Stimulated activated naive CD4-positive, alpha-beta T cell (primary cell): ENCODE measurements at regions not wholly inside any gene's neighbourhood (a gene's known extent, or its start where the extent isn't known, plus 50 kb on each side); places are given as distances from the start of the nearest gene placed in this dataset.
"Not testable (repeated sequence)": the region's sequence is repeated elsewhere in the genome, so short reads cannot be mapped to it uniquely, and the experiment has no call there.

ENCODE experiments used
- DNase-seq, 6 experiments: peaks; one replicate each; lab custom pipeline; 2025; lab: John Stamatoyannopoulos, UW

DNA sequence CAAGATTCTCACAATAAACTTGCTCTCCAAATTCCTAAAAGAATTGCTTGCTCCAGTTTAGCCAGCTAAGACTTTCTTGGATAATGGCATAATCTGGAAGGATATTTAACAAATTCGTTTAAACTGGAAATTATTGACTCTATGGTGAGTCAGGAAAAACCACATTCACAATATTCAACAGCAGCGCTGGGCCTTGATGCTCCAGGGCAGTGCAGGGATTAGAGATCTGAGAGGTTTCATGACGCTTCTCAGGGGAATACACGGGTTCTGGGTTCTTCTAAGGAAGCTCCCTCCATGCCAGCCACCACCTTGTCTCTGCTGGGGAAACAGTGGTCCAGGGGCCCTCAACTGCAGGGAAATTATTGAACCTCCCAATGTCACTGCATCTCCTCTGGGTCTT lies 123.3 kb upstream of the FAM20C start:
- DNase-seq: not testable (repeated sequence)

DNA sequence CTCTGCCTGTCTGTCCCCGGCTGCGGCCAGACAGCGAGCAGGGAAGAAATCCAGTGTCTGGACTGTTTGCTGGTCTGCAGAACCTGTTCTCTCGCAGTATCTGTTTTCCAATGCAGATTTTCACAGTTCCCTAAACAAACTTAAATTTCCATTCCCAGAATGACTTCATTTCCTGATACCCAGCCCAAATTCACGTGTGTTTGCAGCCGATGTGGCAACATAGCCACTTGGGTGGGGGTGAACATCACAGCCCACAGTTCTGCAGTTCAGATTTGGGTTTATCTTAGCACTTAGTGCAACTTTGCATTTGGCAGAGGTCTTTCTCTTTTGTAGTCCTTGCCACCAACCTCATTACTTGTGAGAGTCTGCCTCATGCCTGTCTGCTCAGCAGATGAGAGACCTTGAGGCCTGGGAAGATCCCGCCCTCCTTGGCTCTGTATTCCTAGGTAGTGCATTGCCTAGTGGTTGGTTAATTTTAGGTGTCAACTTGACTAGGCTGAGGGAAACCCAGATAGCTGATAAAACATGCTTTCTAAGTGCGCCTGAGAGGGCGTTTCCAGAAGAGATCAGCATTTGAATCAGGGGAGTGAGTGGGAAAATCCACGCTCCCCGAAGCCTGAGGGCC lies 122.8 kb upstream of the FAM20C start:
- not testable (repeated sequence) for DNase-seq

DNA sequence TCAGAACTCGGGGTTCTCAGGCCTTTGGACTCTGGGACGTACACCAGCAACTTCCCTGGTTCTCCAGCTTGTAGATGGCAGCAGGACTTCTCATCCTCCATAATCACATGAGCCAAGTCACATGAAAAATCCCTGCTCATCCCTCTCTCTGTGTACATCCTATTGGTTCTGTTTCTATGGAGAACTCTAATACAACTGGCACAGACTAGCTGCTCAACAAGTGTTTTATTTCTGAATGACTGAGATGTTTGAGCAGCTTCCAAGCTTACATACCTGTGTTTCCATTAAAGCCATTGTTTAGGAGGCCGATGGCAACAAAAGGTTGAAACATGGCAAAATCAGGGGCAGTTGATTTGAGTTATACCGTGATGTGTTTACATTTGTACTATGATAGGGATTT lies 122.2 kb upstream of the FAM20C start:
- not testable (repeated sequence) for DNase-seq

DNA sequence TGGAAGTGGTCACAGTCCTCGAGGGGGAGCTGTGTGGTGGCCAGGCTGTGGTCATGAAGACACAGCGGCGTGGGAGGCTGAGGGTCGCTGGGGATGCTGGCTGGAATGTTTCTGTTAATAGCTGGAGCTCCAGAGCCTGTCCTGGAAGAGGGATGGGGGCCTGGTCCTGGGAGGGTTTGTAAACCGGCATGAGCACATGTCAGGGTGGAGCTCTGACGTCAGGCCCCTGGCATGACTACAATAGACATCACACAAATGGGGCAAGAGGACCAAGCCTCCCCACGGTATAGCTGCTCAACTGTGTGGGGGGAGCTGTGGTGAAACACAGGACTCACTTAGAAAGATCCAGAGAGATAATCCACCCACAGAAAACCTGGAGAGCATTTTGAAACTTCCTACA lies 121.4 kb upstream of the FAM20C start:
- DNase-seq: not testable (repeated sequence)

DNA sequence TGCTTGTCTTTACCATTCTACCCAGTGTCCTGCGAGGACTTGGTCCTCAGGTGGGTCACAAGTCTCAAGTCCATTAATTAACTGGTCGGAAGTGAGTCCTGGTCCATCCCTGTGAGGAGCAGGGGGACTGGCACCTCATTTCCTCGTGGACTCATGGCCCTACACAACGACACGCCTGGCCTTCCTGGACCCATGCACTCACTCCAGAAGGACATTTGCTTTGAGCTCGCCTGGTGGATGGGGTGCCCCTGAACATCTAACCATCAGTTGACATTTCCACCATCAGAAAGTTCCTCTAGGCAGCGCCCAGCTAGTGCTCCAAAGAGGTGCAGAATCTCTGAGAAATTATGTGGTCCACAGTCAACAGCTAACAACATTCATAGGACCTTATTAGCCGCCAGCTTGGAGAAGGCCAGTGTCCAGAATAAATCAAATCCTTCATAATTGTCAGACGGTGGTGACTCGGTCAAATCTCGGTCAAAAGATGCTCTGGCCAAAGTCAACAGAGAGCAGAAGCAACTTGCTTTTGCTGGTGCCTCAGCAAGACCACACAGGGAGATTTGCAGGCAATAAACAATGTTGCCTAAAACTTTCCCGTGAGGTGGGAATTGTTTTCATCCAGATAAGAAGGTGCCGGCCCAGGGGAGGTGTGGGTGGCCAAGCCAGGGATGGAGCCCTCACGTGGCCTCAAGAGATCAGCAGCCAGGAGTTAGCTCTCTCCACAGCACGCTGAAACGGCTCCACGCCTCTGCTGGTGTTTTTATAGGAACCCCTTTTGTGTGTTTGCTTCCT lies 119.9 kb upstream of the FAM20C start:
- not testable (repeated sequence) for DNase-seq

DNA sequence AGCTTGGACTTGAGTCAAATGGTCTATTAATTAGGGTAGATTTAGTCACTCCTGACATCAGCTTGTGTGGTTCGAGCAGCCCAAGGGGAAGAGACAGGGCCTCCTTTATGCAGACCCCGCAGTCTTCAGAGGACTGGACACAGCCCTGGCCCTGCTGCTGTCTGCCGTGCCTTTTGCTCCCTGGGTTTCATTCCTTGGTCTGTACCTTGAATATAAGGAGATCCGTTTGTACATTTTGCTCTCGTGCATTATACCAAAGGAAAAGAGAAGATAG lies 119.4 kb upstream of the FAM20C start:
- not testable (repeated sequence) for DNase-seq

DNA sequence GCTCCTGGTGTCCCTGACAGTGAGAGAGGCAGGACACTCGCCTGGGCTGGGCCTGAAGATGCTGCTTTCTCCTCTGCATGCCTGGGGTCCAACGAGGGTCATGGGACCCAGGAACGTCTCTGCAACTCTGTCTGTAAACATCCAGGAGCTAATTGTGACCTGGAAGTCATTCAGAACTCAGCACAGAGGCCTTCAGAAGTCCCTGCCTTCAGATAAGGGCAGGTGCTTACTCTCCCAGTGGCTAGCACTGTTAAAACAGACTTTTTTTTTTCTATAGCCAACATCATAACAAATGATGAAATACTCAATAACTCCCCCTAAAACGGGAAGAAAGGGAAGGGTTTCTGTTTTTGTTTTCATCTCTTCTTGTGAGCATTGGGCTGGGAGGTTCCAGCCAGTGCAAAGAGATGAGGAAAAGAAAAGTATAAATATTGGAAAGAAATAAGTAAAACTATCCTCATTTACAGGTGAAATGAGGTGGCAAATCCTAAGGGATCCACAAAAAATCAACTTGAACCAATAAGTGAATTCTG lies 118.3 kb upstream of the FAM20C start:
- not testable (repeated sequence) for DNase-seq

DNA sequence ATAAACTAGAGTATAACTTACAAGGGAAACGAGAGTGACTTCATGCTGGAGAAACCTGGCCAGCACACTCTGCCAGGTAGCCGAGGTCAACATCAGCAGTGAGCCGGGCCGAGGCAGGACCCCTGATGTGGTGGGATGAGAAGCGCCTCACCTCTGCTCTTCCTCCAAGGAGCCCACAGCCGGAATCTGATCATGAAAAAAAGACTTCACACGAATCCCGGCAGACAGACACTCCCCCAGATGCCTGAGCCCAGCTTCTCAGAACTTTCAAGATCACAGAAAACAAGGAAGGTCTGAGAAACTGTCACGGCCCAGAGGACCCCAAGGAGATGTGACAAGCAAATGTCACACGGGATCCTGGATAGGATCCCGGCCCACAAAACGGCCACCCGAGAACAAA lies 116.9 kb upstream of the FAM20C start:
- not testable (repeated sequence) for DNase-seq

DNA sequence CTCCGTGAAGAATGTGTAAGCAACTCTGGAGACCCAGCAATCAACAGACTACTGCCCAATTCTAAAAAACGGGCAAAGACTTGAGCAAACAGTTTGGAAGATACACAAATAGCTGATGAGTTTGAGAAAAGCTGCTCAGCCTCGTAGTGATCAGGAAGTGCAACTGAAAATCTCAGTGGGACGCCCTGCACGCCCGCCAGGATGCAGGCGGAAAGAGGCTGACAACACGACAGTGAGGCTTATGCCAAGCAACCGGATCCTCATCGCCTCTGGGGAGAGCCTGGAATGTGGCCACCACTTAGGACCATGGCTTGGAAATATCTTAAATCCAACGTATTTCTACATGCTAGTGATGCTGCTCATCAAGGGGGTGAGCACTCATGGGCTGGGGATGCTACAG lies 116.2 kb upstream of the FAM20C start:
- DNase-seq: not testable (repeated sequence)

DNA sequence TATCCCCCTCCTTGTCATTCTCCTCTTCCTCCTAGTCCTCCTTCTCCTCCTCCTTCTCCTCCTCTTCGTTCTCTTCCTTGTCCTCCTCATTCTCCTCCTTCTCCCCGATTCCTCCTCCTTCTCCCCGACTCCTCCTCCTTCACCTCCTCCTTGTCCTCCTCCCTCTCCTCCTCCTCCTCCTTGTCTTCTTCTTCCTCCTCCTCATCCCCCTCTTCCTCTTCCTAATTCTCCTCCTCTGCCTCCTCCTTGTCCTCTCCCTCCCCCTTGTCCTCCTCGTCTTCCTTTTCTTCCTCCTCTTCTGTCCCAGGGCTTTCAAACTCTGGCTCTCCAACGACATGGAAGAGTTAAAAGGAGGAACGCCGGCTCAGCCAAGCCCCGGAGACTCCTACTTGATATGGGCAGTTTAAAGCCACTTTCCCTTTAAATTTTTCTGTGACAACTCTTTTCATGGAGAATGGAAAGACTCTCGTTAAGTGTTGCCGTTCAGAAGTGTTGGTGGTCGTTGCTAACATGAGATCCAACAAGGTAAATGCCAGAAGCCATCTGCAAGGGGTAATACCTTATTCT lies 115.5 kb upstream of the FAM20C start:
- DNase-seq: not testable (repeated sequence)

DNA sequence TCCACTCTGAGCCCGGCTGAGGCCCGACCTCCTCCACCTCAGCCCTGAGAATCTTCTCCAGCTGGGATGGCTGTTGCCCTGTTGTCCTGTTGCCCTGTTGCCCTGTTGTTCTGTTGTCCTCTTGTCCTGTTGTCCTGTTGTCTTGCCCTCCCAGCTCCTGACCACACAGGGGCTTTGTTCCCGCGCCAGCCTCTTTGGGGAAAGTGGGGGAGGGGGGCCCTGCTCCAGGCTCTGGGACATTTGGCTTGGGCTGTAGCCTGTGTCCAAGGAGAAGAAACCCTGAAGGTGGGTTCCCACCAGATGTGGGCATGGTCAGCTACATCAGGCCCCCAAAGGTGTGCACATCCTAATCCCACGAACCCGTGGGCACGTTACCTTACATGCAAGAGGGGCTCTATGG lies 113.5 kb upstream of the FAM20C start:
- DNase-seq: not testable (repeated sequence)

DNA sequence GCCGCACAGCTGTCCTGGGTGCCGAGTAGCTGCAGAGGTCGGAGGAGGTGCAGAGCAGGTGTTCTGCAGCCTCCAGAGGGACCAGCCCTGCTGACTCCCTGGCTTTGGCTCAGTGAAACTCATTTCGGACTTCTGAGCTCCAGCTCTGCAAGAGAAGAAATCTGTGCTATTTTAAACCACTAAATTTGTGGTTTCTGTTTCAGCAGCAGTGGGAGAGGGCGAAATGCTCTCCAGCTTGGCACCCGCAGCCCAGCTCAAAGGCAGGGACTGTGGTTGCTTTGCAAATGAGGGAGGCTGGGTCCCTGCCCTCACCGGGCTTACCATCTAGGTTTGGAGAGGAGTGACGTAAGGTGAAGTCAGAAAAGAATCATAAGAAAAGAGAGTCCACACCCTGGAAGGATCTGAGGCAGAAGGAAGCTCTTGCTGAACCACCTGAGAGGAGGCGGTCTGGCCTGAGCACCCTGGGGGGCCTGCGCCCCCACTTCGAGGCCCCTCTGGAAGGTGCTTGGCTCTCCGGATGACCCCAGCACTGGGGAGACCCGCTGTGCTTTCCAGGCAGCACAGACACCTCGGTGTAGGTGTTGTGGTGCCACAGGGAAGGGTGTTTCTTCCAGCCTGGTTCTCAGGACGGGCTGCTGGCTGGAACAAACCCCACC lies 112.8 kb upstream of the FAM20C start:
- DNase-seq: not testable (repeated sequence)

DNA sequence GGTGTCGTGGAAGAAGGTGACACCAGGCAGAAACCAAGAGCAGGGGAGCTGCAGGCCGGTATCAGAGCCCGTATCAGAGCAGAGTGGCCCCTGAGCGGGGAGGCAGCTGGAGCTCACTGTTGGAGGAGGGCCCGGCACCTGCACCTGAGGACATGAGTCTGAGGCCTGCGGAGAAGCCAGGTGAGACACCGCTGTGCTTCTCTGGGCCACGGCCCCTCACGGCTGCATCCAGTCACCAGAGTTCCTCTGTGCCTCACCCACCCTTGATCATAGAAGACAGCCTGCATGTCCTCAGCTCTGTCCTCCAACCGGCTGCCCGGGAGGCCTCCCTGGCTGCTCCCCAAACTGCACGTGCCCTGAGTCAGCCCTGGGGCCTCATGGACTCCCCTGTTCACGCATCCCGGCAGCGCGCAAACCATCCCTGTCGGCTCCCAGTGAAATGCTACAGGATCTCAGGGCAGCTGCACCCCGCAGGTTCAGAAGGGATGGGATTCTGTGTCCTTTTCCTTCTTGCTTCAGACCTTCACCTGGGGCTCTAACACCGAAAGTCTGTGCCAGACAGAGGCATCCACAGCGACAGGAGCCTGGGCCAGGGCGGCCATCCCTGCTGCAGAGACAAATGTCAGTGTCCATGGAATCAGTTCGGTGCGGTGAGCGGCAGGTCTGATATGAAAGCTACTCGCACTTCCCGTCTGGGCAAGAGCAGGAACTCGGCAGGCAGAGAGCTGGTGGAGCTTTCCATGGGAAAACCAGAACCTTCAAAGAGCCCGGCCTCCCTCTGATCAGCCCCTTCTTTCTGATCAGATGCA lies 111.9 kb upstream of the FAM20C start:
- no peak for DNase-seq

DNA sequence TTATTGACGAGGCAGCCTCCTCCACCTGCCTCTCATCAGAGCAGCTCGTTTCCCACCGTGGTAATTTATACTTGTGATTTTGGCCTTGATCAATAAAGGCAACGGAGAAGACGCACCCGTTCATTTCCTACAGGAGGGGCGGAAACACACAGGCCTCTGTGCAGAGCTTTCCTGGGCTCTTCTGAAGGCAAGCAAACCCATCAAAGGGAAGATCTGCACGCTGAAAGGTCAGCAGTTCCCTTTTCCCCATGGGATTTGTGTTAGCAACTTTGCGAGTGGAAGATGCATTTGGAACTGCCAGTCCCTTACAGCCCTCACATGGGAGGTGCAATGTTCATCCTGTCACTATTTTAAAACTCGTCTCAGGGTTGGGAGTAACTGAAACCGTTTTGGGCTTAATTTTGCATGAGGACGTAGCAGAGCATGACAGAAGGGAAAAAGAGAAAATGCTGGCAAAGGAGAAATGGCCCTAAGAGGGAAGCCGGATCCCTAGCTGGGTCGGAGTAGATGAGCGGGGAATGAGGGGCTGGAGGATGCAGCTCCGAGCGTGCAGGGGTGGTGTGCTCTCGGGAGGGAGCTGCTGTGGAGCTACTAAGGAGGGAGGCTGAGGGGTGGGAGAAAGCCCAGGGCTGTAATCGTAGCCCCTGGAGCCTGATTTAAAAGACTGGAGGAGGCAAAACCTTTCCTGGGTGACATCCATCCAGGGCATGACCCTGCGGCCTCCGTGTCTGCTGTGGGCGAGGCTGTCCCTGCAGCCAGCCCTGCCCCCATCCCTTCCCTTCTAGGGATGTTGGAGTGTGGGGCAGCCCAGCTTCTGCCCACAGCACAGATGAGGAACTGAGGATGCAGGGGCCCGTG lies 111.1 kb upstream of the FAM20C start:
- no peak for DNase-seq

DNA sequence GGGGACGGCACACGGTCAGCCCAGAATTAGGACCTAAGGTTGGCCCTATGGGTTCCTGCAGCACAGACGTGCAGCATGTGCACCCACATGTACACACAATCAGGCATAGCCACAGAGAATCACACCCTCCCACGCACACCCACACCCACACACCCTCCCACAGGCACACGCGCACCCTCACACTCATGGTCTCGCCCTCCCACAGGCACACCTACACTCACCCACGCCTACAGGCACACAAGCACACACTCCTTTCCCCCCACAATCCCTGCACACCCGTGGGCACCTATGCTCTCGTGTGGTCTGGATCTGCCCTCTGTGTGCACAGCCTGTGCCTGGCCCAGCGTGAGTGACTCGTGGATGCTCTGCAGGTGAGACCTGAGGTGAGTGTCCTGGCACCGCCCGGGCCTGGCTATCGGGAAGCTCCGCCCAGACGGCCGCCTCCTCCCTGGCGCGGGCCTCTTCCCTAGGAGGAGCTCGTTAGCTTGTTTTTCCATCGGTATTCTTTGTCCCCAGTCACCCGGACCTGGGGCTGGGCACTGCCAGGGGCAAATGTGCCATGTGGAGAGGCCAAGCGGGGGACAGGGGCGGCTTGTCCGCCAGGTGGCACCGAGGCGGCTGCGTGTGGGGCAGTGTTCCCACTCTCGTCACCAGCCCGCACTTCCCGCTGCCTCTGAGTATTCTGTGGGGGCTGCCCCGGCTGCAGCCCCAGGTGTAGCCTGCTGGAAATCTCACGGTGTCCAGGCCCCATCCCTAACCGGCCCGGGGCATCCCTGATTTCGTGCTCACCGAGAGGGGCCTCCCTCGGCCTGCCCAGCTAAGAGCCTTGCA lies 110.2 kb upstream of the FAM20C start:
- DNase-seq: no peak

DNA sequence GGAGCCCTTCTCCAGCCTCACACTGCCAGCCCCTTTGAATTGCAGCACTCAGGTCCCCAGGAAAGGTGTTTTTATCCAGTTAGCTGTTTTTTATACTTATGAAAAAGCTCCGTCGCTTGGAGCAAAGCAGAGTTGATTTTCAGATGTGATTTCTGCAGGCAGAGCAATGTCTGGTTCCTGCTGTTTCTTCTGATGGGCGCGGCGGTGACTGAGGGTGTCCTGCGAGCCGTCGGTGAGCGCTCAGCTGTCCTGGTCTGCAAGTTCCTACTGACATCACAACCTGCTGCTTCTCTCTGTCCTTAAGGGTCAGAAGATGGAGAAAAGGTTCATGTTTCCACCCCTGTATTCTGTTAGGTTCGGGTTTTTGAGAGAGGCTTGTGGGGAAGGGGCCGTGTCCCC lies 109.6 kb upstream of the FAM20C start:
- DNase-seq: no peak

DNA sequence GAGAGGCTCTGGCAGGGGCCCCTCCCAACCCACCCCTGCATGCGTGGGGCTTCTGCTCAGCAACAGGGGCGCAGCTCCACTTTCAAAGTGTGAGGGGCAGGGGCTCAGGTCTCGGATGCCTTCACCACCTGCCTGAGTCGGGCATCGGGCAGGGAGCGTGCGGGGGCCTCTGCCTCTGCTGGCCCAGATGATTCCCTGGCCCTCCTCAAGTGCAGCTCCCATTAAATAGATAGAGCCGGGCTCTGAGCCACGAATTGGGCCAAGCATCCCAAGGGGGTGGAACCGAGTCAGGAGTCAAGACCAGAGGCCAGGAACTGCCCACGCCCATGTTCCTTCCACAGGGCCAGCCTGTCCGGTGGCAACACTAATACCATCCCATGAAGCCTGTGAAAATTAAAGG lies 108.9 kb upstream of the FAM20C start:
- DNase-seq: no peak

DNA sequence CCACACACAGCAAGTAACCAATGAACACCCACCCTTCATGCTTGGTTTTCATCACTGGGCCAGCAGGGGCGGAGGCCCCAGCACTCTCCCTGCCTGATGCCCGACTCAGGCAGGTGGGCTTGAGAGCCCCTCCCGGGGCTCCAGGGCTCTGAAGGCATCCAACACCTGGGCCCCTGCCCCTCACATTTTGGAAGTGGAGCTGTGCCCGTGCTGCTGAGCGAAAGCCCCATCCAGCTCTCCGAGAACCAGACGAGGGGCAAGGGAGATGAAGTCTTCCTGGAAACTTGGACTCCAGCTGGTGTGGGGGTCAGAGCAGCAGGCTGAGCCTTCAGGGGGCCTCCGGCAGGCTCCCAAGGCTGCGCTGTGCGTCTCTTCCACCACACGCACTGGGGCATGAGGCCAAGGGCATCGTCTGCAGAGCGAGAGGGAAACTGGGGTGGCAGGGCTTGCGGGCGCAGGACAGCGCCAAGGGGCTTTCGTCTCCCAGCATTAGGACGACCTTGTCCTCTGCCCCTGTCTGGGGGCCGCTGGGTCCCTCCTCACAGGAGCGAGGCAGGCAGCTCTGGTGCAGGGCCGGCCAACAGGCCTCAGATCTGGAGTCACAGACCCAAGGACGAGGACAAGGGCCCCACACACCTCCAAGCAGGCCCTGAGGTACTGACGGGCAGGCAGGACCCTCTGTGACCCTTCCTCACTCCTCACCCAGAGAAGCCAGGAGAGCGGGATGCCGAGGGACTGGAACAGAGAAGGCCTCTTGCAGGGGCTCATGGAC lies 108.3 kb upstream of the FAM20C start:
- DNase-seq: no peak

DNA sequence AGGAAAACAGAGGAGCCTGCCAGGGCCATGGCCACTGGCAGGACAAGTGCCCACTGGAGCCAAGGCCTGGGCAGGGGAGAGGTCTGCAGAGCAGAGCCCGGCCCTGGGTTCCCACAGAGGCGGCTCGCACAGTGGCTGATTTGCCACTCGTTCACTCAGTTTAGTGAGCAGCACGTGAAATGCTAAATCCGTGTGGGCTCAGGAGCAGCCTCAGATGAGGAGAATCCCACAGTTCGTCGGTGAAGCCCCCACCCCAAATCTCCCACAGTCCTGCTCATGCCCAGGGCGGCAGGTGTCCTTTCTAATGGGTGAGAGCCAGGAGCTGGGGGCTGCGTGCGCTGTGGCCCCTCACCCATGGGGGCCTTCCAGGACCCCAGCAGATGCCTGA lies 107.7 kb upstream of the FAM20C start:
- no peak for DNase-seq
